Ovary (tissue), 3 donors: ENCODE measurements at regions not wholly inside any gene's neighbourhood (a gene's known extent, or its start where the extent isn't known, plus 50 kb on each side); places are given as distances from the start of the nearest gene placed in this dataset.

Experiments
- POLR2A ChIP-seq: fragments of 450-650 bp; IDR thresholded peaks from one replicate; pipeline ENCODE4 v1.6.1; 2017; ENCODE audit warnings: antibody characterized with exemption, mild to moderate bottlenecking, moderate library complexity
- TF ChIP-seq, protein P1 (sequence below), 3 donors: fragments of 450-650 bp in 2 of 3; fragments of 200-600 bp in 1 of 3; IDR thresholded peaks; one replicate each; pipeline versions ENCODE4 v1.5.1 to v1.8.0; 2016 to 2022; ENCODE audit warnings: antibody characterized with exemption in 3 of 3, mild to moderate bottlenecking in 1 of 3
- donor health status: DM: no; HTN: no; CAD: no.

- TF ChIP-seq POLR2A: no peak
- TF ChIP-seq, protein P1, sequence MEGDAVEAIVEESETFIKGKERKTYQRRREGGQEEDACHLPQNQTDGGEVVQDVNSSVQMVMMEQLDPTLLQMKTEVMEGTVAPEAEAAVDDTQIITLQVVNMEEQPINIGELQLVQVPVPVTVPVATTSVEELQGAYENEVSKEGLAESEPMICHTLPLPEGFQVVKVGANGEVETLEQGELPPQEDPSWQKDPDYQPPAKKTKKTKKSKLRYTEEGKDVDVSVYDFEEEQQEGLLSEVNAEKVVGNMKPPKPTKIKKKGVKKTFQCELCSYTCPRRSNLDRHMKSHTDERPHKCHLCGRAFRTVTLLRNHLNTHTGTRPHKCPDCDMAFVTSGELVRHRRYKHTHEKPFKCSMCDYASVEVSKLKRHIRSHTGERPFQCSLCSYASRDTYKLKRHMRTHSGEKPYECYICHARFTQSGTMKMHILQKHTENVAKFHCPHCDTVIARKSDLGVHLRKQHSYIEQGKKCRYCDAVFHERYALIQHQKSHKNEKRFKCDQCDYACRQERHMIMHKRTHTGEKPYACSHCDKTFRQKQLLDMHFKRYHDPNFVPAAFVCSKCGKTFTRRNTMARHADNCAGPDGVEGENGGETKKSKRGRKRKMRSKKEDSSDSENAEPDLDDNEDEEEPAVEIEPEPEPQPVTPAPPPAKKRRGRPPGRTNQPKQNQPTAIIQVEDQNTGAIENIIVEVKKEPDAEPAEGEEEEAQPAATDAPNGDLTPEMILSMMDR (IDR thresholded peaks at IDR 0.05): no peak
Observed at GRCh38 chr9:18422296-18423036, 51.5 kb upstream of the ADAMTSL1 start.
